HG02981 (cell line): ENCODE measurements at regions not wholly inside any gene's neighbourhood (a gene's known extent, or its start where the extent isn't known, plus 50 kb on each side); places are given as distances from the start of the nearest gene placed in this dataset.
"Not testable (repeated sequence)": the region's sequence is repeated elsewhere in the genome, so short reads cannot be mapped to it uniquely, and the experiment has no call there.

ENCODE experiments used
- ATAC-seq: cut with Tn5 transposase; IDR thresholded peaks from one replicate; pipeline ENCODE4 v1.9.1; 2021; ENCODE audit warnings: mild to moderate bottlenecking, moderate library complexity; ENCODE audit not compliant: unreplicated experiment

DNA sequence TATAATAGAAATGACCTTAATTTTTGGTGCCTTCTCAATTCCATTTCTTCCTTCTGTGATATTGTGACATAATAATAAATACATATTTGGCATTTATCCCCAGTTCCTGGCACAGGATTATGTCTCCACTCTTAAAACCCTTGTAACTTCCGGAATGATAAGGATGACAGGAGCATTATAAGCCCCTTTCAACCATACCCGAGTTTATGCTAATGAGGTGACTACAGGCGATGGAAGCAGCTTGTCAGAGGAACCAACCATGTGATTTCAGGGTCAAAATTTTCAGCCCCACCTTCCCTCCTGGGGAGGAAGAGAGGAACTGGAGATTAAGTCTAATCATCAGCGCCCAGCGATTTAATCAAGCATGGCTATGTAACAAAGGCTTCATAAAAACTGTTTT is 528.5 kb upstream of the CRIM1 start:
- no peak for ATAC-seq

DNA sequence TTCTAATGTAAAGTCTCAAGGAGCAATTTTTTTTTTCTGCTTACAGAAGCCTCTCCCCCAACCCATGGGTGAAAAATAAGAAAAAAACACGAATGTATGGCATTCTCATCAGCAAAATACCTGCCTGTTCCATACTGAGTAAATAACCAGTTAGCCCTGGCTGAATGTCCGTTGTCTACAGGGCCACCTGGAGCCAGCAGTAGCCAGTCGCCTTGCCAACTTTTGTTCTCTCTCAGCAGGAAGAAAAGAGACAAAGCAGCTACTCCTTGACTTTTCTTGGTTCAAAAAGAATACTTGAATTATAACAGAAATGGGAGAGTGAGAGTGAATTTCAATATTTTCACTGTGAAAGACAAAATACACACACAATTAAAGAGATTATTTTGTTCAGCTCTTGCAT is 532.9 kb upstream of the CRIM1 start:
- ATAC-seq: no peak

DNA sequence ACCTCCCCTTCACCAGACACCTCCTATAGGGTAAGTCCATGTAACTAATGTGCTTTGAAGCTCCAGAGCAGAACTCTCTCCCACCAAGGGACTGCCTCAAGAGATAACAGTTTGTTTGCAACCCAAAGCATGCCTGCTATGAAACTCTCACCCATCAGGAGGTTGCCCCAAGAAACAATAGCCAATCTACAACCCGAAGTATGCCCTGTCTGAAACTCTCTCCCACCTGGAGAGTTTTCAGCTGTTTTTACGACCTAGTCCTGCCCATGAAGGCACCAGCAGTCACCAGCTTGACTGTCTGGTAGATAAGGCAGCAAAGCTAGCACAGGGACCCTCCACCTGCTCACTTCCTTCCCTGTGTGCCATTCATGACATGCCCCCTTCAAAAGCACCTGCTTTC is 533.9 kb upstream of the CRIM1 start:
- no peak for ATAC-seq

DNA sequence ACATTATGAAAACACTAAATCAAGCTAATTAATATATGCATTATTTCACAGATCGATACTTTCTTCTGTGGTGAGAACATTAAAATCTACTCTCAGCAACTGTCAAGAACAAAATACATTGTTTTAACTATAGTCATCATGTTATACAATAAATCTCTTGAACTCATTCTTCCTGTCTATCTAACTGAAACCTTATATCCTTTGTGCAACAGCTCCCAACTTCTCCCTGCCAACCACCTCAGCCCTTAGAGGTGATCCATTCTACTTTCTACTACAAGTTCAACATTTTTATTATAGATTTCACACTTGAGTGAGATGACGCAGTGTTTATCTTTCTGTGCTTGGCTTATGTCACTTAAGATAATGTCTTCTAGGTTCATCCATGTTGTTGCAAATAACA is 535.2 kb upstream of the CRIM1 start:
- no peak for ATAC-seq

DNA sequence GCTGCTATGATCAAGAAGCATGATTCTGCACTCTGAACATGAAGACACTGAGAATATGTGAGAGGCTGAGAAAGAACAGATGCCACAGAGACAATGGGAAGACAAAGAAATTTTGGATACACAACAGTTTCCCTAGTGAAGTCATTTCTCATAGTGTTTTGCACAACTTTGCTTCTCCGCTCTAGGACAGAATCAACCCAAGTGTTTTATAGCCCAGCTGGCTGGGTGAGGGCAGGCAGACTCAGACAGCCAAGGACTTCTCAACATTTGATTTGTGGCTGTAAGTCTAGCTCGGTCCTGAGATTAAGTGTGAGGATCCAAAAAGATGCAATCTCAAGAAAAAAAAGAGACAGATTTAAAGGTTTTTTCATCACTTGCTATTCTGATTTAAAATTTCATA is 536.5 kb upstream of the CRIM1 start:
- no peak for ATAC-seq

DNA sequence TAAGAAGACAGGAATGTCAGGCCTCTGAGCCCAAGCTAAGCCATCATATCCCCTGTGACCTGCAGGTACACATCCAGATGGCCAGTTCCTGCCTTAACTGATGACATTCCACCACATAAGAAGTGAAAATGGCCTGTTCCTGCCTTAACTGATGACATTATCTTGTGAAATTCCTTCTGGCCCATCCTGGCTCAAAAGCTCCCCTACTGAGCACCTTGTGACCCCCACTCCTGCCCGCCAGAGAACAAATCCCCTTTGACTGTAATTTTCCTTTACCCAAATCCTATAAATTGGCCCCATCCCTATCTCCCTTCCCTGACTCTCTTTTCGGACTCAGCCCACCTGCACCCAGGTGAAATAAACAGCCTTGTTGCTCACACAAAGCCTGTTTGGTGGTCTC is 537.2 kb upstream of the CRIM1 start:
- not testable (repeated sequence) for ATAC-seq

DNA sequence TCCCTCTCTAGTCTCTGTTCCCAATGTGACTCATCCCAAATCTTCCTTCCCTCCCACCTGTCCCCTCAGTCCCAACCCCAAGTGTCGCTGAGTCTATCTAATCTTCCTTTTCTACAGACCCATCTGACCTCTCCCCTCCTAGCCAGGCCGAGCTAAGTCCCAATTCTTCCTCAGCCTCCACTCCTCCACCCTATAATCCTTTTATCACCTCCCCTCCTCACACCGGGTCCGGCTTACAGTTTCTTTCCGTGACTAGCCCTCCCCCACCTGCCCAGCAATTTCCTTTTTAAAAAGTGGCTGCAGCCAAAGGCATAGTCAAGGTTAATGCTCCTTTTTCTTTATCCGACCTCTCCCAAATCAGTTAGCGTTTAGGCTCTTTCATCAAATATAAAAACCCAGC is 541.0 kb upstream of the CRIM1 start:
- not testable (repeated sequence) for ATAC-seq

DNA sequence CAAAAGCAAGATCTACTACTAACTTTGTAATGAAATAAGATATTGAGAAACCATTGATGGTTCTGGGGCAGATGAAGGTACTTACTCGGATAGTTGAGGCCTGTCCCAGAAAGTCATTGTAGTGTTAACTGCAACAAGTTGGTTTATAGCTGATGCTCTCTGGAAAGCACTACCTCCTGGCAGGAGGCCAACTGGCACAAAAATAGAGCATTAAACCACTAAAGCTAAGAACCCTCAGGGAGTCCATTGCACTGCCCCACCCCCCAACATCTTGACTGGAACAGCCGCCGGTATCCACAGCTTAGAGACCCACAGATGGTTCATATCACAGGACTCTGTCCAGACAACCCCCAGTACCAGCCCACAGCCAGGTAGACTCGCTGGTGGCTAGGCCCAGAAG is 552.5 kb upstream of the CRIM1 start:
- no peak for ATAC-seq

DNA sequence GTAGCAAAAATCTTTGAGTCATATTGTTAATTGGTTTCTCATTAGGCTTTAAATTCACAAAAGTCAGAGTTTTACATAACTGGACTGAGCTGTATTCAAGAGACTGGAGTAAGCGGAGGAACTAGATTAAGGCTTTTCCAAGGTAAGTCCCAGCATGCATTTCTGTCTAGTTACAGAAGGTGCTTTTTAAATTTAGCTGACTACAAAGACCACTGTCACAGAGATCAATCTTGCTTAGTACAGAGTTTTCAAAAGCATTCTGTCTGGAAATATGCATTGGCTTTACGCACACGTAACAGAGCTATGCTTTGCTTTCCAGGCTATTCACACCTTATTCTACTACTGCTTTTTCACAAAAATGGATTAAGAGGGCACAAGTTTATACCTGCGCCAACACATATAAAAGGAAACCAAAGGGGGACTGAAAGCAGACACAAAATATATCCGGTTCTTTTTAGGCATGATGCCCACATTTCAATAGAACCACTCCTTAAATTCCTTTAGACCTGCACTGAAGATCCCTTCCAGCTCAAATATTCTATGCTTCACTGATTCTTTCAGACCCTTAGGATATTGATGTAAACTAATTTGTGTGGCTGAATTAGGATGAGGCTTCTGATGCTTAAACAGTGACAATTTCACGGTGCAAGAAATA is 560.7 kb upstream of the CRIM1 start:
- no peak for ATAC-seq

DNA sequence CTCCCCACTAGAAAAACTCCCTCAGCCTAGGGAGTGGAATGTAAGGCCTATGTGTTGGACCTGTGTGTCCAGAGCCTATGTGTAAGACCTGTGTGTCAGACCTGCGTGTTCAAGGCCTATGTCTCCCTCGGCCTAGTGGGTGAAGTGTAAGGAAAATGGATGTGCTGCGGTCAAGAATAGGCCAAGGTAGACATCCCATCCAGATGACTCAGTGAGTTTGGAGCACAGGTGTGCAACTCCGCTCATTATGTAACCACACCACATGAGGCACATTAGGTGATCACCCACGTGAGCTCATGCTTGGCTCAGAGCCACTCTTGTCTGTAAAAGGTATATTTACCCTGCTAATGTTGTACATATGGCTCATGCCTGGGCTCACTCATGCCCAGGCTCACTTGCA is 565.3 kb upstream of the CRIM1 start:
- no peak for ATAC-seq

DNA sequence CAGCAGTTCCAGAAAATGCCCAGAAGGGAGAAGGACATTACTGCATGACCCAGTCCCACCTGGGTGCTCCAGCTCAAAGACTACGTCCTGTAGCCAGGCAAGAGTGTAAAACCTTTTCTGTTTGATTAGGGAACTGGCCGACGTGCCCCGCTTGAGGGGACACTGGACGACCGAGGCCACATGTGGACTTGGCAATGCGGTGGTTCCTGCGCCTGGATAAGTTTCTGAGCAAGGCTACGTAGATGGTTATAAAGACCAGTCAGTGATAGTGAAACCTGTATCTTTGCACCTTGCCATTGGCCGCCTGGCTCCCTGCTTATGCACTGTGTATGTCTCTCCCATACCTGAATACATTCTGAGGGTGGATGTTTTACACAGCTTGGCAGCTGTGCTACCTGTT is 567.0 kb upstream of the CRIM1 start:
- ATAC-seq: no peak

DNA sequence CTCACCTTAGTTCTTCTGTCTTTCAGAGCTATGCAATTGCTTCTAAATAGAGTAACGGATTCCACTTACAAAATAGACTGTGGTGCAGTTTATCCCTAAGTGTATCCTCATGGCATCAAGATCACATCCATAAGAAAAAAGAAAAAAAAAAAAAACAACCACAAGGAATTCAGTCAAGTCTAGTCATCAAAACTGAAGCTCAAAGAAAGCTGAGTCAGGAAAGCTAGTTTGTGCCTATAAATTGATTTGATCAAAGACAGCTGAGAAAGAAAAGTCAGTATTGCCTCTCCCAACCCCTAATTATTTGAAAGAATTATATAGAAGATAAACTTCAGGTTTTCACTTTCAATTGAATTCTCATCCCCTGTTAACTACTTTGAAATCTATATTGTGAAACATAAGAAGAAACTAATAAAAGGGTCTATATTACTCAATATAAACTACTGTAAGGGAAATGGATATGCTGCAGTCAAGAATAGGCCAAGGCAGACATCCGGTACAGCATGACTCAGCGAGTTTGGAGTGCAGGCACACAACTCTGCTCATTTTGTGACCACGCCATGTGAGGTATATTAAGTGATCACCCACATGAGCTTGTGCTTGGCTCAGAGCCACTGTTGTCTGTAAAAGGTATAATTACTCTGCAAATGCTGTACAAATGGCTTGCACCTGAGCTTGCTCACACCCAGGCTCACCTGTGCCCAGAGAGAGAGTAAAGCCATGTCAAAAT is 568.1 kb upstream of the CRIM1 start:
- no peak for ATAC-seq

DNA sequence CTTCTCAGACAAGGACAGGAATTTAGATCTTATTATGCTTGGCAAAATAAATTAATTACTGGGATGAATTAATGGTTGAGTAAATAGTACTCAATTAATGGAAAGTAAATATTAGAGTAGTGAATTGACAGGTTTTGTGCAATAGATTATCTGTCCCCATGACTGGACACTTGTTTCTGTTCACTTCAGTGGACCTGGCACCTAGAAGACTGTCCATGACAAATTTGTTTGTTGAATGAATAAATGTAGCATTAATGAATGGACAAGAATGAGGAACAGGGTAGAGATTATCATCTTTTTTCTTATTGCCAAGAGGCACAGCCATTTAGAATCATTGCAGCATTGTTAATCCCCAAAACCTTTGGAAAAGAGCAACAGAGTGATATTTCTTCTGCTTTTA is 570.0 kb upstream of the CRIM1 start:
- ATAC-seq: no peak

DNA sequence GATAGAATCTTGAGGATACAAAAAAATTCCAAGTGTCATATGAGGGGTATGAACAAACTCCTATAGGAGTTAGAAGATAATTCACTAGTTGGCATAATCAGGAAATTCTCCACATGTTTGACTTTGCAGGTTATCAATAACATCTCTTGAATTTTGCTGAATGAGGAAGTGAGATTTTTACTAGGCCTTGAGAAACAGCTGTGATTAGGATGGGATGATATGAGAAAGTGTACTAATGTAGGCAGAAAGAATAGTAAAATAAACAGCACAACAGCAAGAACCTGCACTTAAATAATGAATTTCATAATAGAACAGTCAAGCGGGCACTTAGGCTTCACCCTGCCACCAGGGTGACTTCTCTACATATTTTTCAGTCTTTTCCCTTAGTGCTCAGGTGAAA is 570.8 kb upstream of the CRIM1 start:
- no peak for ATAC-seq

DNA sequence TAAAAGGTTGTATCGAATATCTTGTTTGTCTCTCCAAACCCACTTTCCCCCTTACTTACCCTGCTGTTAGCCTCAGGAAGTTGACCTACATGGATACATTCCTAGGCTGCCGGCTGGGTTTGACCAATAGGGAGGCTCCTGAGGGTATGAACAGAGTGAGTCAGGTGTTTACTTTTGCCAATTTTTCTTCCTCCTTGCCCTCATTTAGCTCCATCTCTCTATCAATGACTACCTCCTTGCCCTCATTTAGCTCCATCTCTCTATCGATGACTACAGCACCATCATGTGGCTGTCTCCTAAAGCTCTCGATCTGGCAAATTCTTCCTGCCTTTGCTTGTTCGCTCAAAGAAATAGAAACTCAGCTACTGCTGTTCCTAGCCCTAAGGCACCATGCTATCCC is 571.9 kb upstream of the CRIM1 start:
- ATAC-seq: no peak

DNA sequence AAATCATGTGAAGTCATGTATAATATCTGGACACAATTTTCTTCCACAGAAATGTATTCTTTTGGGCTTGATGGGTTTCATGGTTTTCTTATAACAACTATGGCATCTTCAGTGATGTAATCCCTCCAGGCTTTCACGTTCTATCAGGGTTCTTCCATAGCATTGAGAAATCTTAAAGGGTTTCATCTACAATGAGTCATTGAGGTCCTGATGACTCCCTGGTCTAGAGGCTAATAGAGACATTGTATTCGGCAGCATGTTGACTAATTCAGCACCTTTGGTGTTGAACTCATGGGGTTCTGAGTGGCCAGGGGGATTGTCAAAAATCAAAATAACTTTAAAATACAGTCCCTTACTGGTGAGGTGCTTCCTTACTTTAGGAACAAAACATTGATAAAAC is 614.0 kb upstream of the CRIM1 start:
- no peak for ATAC-seq

DNA sequence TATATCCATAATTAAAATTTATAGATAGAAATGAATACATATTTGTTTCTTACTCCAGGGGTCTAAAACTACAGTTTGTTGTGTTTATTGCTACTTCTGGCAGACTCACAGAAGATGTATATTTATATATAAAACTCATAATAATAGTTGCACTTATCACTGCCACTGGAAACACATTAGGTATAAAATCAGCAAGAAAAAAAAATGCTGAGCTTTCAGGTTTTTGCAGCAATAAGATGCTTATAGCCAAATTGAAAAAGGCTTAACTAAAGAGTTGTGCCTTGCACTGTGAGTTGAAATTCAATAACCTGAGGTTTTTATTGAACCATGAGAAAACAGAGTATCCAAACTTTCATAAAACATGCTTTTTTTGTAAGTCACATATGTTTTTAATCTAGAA is 623.9 kb upstream of the CRIM1 start:
- ATAC-seq: no peak

DNA sequence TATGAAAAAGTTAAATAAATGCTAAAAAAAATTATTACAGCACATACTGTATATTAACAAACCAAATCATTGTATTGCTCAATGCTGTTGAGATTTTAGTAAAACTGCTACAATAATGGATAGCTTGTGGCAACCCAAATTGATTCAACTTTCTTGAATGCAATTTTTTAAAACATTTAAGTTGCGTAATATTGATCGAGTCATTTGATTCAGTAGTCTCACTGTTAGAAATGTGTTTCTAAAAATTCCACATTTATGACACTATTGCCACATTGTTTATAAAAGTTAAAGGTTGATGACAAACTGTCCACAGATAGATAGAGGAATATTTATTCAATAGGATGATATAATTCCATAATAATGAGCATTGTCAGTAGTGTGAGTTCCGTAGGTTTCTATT is 640.7 kb upstream of the CRIM1 start:
- no peak for ATAC-seq

DNA sequence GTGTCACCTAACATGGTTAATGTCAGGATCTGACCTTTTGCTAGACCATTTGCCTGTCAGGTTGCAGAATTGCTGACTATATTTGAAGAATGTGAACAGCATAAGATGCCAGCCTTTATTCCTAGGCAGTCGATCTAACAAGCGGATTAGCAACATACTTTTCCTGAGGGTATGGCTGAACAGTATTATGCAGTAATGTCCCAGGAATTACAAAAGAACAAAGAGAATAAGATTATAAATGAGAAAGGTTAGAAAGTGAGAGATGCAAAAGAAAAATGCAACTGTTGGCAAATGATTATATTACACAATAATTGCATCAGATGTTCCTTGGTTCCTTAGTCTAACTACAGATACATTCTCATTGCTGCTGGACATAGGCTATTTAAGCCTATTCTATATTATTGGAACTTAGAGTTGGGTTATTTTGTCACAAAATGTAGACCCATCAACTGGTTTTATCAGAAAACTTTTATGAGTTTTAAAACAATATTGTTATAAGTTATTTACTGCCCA is 647.1 kb upstream of the CRIM1 start:
- ATAC-seq: no peak

DNA sequence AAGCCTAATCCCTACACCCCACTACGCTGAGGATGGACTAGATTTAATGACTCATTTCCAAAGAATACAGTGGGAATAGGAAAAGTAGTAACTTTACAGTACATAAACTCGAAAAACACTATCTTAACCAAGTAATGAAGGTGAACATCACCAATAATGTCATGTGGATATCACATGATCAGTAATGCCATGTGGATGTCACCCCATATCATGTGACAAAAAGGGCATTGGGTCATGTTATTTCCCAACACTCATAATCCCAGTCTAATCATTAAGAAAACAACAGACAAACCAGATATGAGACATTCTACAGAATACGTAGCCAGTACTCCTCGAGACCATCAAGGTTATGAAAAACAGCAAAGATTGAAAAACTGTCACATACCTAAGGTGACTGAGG is 667.3 kb upstream of the CRIM1 start:
- ATAC-seq: no peak

DNA sequence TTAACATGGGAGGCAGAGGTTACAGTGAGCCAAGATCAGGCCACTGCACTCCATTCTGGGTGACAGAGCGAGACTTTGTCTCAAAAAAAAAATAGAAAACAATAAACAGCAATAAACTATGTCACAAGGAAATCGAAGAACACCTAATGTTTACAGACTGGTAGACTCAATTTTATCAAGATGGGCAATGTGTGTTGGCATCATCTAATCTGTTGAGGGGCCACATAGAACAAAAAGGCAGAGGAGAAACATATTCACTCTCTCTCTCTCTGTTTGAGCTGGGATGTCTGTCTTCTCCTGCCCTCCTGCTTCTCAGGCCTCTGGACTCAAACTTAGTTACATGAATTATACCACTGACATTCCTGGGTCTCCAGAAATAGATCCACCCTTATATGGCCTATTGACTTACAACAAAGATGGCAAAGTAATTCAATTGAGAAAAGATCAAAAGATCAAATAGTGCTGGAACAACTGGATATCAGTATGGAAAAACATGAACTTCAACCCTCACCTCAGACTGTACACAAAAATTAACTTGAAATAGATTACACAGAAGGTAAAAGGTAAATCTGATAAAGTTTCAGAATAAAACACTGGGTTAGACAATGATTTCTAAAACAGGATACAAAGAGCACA is 703.8 kb upstream of the CRIM1 start:
- no peak for ATAC-seq

DNA sequence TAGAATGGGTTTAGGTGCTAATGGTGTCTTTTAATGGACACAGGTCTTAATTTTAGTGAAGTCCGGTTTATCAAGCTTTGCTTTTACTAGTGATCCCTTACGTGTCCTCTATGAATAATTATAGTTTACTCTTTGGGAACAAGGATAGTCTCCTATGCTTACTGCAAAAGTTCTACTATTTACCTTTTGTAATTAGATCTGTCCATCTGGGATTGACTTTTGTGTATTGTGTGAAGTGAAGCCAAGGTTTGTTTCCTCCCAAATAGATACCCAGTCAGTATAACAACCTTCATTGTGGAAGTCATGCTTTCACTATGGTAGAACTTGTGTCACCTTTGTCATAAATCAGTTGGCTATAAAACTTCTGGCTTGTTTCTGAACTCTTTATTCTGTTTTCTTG is 740.9 kb upstream of the CRIM1 start:
- ATAC-seq: no peak
